GM12875 (cell line): ENCODE measurements at regions not wholly inside any gene's neighbourhood (a gene's known extent, or its start where the extent isn't known, plus 50 kb on each side); places are given as distances from the start of the nearest gene placed in this dataset.

ENCODE experiments used
- H3K4me3 ChIP-seq: one replicate; pipeline ENCODE4 v1.5.1; 2011; ENCODE audit warnings: low read depth, low read length, control low read depth
- CTCF ChIP-seq: IDR thresholded peaks from 2 replicates; pipeline ENCODE4 v1.5.1; 2011; ENCODE audit warnings: low read depth, mild to moderate bottlenecking, control low read depth, inconsistent platforms, low read length, moderate library complexity, borderline replicate concordance; ENCODE audit not compliant: insufficient read depth

- TF ChIP-seq CTCF: peak; percentile 8; the same call in 1 of the 2 replicates
- H3K4me3 ChIP-seq: no peak overlapping the region
Measured at GRCh38 chr18:27400001-27400400, 214.9 kb upstream of the CHST9 start.

DNA sequence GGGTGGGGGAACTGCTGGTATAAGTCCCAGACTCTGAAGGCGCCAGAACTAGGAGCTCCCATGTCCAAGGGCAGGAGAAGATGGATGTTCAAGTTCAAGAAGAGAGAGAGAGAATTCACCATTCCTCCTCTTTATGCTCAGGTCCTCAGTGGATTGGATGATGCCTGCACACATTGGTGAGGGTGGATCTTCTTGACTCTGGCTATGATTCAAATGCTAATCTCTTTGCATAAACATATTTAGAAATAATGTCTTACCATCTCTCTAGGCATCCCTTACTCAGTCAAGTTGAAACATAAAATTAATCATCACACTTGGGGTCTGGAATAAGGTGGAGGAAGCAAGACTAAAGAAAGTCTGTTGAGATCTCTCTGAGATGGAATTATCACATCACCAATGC lies 210.6 kb upstream of the CHST9 start:
- H3K4me3 ChIP-seq: no peak overlapping the region
- no peak for TF ChIP-seq CTCF

GRCh38 chr18:27394687-27395086 lies 209.6 kb upstream of the CHST9 start:
- TF ChIP-seq CTCF: no peak

GRCh38 chr18:27382567-27383216 lies 197.6 kb upstream of the CHST9 start:
- H3K4me3 ChIP-seq: no peak overlapping the region
- no peak for TF ChIP-seq CTCF

More at GRCh38 chr18:27394687-27395086, 209.6 kb upstream of the CHST9 start:
- H3K4me3 ChIP-seq: no peak overlapping the region

DNA sequence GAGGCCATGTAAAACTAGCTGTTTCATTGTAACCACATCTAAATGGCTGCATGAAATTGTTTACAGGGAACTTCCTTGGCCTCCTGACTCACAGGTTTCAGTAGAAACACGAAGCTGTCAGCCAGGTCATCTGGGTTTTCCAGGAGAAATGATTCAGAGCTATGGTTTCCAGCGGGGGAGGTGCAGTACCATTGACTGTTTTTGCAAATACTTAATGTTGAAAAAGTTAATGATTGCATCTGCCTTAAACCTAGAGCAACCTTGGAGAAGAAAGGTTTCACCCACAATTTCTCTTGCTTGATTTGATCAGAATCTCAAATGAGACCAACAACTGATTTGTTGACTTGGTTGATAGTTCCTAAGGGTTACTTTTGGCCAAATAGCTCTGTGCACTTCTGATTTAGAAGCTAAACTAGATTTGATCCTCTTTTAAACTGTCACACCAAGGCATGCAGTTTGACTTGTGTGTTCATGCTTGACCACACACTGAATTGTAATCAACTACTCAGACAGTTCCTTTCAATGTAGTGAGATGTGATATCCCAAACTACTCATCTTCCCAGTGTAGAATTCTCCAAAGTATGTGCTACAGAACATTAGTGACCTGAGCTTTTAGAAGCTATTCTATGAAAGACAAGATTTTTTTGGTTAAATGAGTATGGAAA lies 193.5 kb upstream of the CHST9 start:
- no peak for TF ChIP-seq CTCF
- H3K4me3 ChIP-seq: no peak overlapping the region

- no peak for TF ChIP-seq CTCF
- H3K4me3 ChIP-seq: no peak overlapping the region
Measured at GRCh38 chr18:27377251-27377650, 192.1 kb upstream of the CHST9 start.

- H3K4me3 ChIP-seq: no peak overlapping the region
- no peak for TF ChIP-seq CTCF
Measured at GRCh38 chr18:27372386-27372785, 187.3 kb upstream of the CHST9 start.
